Smooth muscle cell (in vitro differentiated cells): ENCODE measurements at regions not wholly inside any gene's neighbourhood (a gene's known extent, or its start where the extent isn't known, plus 50 kb on each side); places are given as distances from the start of the nearest gene placed in this dataset.

Experiments
- DNase-seq: peaks from one replicate; lab custom pipeline; 2025; ENCODE audit not compliant: unreplicated experiment; lab: John Stamatoyannopoulos, UW
- H2AFZ ChIP-seq: fragments of 200-600 bp; sonication (generic); 2 replicates; pipeline ENCODE4 v1.6.0; 2016; ENCODE audit warnings: antibody characterized with exemption, low read depth, mild to moderate bottlenecking
- H3F3A ChIP-seq: fragments of 200-600 bp; sonication (generic); 2 replicates; pipeline ENCODE4 v1.6.0; 2017; ENCODE audit warnings: antibody characterized with exemption, low read depth
- H3K27ac ChIP-seq: fragments of 200-600 bp; sonication (generic); 2 replicates; pipeline ENCODE4 v1.5.1; 2016; ENCODE audit warnings: low read depth, mild to moderate bottlenecking
- H3K27me3 ChIP-seq: fragments of 200-600 bp; sonication (generic); 2 replicates; pipeline ENCODE4 v1.6.1; 2016; ENCODE audit warnings: low read depth, mild to moderate bottlenecking
- H3K36me3 ChIP-seq: fragments of 200-600 bp; sonication (generic); 2 replicates; pipeline ENCODE4 v1.5.1; 2016; ENCODE audit warnings: low read depth
- H3K4me1 ChIP-seq: fragments of 200-600 bp; sonication (generic); 2 replicates; pipeline ENCODE4 v1.5.1; 2016; ENCODE audit warnings: low read depth
- H3K4me2 ChIP-seq: fragments of 200-600 bp; sonication (generic); 2 replicates; pipeline ENCODE4 v1.6.0; 2016; ENCODE audit warnings: mild to moderate bottlenecking
- H3K4me3 ChIP-seq: fragments of 200-600 bp; sonication (generic); 2 replicates; pipeline ENCODE4 v1.5.1; 2016; ENCODE audit warnings: mild to moderate bottlenecking
- H3K79me2 ChIP-seq: fragments of 200-600 bp; sonication (generic); 2 replicates; pipeline ENCODE4 v1.6.0; 2016; ENCODE audit warnings: low read depth, mild to moderate bottlenecking
- H3K9ac ChIP-seq: fragments of 200-600 bp; sonication (generic); 2 replicates; pipeline ENCODE4 v1.6.0; 2016; ENCODE audit warnings: low read depth
- H3K9me3 ChIP-seq: fragments of 200-600 bp; sonication (generic); replicated peaks from 2 replicates; pipeline ENCODE4 v1.5.1; 2016; ENCODE audit warnings: low read depth
- H4K20me1 ChIP-seq: fragments of 200-600 bp; sonication (generic); 2 replicates; pipeline ENCODE4 v1.6.0; 2016; ENCODE audit warnings: low read depth
- WGBS: methylation state at CpG from one replicate; pipeline ENCODE4 v1.1.7; 2016; ENCODE audit warnings: low lambda C conversion rate; 5-methylcytosine and 5-hydroxymethylcytosine counted together
- TF ChIP-seq, protein P1 (sequence below): fragments of 200-600 bp; sonication (generic); IDR thresholded peaks from 2 replicates; pipeline ENCODE4 v1.5.1; 2017; ENCODE audit warnings: borderline replicate concordance, mild to moderate bottlenecking, antibody characterized with exemption; ENCODE audit not compliant: insufficient read depth, poor library complexity, severe bottlenecking

- TF ChIP-seq, protein P1, sequence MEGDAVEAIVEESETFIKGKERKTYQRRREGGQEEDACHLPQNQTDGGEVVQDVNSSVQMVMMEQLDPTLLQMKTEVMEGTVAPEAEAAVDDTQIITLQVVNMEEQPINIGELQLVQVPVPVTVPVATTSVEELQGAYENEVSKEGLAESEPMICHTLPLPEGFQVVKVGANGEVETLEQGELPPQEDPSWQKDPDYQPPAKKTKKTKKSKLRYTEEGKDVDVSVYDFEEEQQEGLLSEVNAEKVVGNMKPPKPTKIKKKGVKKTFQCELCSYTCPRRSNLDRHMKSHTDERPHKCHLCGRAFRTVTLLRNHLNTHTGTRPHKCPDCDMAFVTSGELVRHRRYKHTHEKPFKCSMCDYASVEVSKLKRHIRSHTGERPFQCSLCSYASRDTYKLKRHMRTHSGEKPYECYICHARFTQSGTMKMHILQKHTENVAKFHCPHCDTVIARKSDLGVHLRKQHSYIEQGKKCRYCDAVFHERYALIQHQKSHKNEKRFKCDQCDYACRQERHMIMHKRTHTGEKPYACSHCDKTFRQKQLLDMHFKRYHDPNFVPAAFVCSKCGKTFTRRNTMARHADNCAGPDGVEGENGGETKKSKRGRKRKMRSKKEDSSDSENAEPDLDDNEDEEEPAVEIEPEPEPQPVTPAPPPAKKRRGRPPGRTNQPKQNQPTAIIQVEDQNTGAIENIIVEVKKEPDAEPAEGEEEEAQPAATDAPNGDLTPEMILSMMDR, result no peak
- no peak overlapping the region for H3K4me3 ChIP-seq
- DNase-seq, result no peak
Observed at GRCh38 chr10:8331387-8331786, 276.9 kb downstream of the GATA3 start.

GRCh38 chr10:8331896-8332729 lies 277.6 kb downstream of the GATA3 start:
- DNase-seq, result no peak
- Histone ChIP-seq H3K36me3 (no peaks in the 10 kb centered on the region), H3K79me2 (no peaks in the 10 kb centered on the region), H3K9ac (no peak overlapping the region), H3K27me3 (peaks cover 34% of the 10 kb centered on the region), H4K20me1 (no peaks in the 10 kb centered on the region), H3K4me2 (peak overlapping the region; percentile 88), H3F3A (no peaks in the 10 kb centered on the region), H3K27ac (no peak overlapping the region), H2AFZ (peak overlapping the region; percentile 70), H3K4me1 (peaks cover 4% of the 10 kb centered on the region), H3K9me3 (no peaks in the 10 kb centered on the region), H3K4me3 (peak overlapping the region; percentile 38)
- TF ChIP-seq, protein P1, result no peak
- WGBS, result 8% methylated on average over 33 of the region's 34 CpGs

More at GRCh38 chr10:8331387-8331786, 276.9 kb downstream of the GATA3 start:
- Histone ChIP-seq H3K4me1 (peaks cover 4% of the 10 kb centered on the region), H3K9me3 (no peaks in the 10 kb centered on the region), H3K9ac (no peak overlapping the region), H3K27me3 (peaks cover 34% of the 10 kb centered on the region), H4K20me1 (no peaks in the 10 kb centered on the region), H2AFZ (no peak overlapping the region), H3K4me2 (no peak overlapping the region), H3K27ac (no peak overlapping the region), H3K79me2 (no peaks in the 10 kb centered on the region), H3K36me3 (no peaks in the 10 kb centered on the region), H3F3A (no peaks in the 10 kb centered on the region)
- WGBS, result 92% methylated on average over 14 of the region's 14 CpGs

DNA sequence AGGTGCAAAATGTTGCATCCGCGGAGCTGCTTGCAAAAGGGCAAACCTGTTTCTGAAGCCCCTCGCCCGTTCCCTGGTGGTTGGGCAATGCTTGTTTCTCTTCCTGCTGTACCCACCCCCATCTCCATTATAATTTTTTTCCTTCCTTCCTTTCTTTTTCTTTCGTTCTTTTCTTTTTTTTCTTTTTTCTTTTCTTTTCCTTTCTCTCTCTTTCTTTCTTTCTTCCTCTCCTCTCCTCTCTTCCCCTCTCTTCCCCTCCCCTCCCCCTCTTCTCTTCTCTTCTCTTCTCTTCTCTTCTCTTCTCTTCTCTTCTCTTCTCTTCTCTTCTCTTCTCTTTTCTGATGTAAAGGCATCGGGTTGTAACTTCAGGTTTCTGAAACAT lies 278.2 kb downstream of the GATA3 start:
- 22% methylated on average over 6 of the region's 6 CpGs for WGBS
- Histone ChIP-seq H3K4me1 (peaks cover 4% of the 10 kb centered on the region), H4K20me1 (no peaks in the 10 kb centered on the region), H3K4me3 (peak overlapping the region; percentile 38), H3K4me2 (peak overlapping the region; percentile 88), H3F3A (no peaks in the 10 kb centered on the region), H2AFZ (peak overlapping the region; percentile 70), H3K9me3 (no peaks in the 10 kb centered on the region), H3K27ac (no peak overlapping the region), H3K9ac (no peak overlapping the region), H3K79me2 (no peaks in the 10 kb centered on the region), H3K27me3 (peaks cover 34% of the 10 kb centered on the region), H3K36me3 (no peaks in the 10 kb centered on the region)
- TF ChIP-seq, protein P1, result no peak
- no peak for DNase-seq

DNA sequence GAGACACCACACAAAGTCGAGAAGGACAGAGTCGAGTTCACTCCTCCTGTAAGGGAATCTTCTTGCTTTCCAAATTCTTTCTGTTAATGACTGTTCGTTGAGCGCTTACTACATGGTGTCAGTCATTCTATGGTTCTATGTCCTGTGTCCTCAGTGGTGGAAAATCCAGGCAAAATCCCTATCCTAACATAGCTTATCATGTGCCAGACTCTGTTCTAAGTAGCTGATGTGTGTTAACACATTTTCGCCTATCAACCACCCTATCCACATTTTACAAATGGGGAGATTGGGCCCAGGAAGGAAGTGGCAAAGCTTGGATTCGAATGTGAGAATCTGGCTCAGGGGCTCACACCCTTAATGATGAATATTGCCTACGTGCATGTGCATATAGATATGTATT lies 280.1 kb downstream of the GATA3 start:
- 94% methylated on average over 7 of the region's 7 CpGs for WGBS
- TF ChIP-seq, protein P1, result no peak
- H2AFZ ChIP-seq, result no peak overlapping the region
- no peak overlapping the region for H3K9ac ChIP-seq
- H3K27ac ChIP-seq, result no peak overlapping the region
- peaks cover 4% of the 10 kb centered on the region for H3K4me1 ChIP-seq
- no peaks in the 10 kb centered on the region for H3K79me2 ChIP-seq
- no peaks in the 10 kb centered on the region for H3F3A ChIP-seq
- H3K4me2 ChIP-seq, result no peak overlapping the region
- peaks cover 34% of the 10 kb centered on the region for H3K27me3 ChIP-seq
- no peaks in the 10 kb centered on the region for H3K36me3 ChIP-seq
- H4K20me1 ChIP-seq, result no peaks in the 10 kb centered on the region
- no peak for DNase-seq
- no peaks in the 10 kb centered on the region for H3K9me3 ChIP-seq
- H3K4me3 ChIP-seq, result no peak overlapping the region
